Esophagus squamous epithelium (tissue), 4 donors: ENCODE measurements at regions not wholly inside any gene's neighbourhood (a gene's known extent, or its start where the extent isn't known, plus 50 kb on each side); places are given as distances from the start of the nearest gene placed in this dataset.

Experiments
- POLR2A ChIP-seq, 4 donors: fragments of 450-650 bp; IDR thresholded peaks; one replicate each; pipeline ENCODE4 v1.6.1; 2017; ENCODE audit warnings: antibody characterized with exemption in 4 of 4, mild to moderate bottlenecking in 4 of 4, moderate library complexity in 3 of 4
- TF ChIP-seq, protein P1 (sequence below), 6 experiments: fragments of 450-650 bp in 4 of 6; fragments of 200-600 bp in 2 of 6; sonication (generic) in 2 of 6; IDR thresholded peaks; one replicate each; pipeline ENCODE4 v1.5.1; 2016 to 2019; ENCODE audit warnings: antibody characterized with exemption in 6 of 6, mild to moderate bottlenecking in 4 of 6, moderate library complexity in 4 of 6

DNA sequence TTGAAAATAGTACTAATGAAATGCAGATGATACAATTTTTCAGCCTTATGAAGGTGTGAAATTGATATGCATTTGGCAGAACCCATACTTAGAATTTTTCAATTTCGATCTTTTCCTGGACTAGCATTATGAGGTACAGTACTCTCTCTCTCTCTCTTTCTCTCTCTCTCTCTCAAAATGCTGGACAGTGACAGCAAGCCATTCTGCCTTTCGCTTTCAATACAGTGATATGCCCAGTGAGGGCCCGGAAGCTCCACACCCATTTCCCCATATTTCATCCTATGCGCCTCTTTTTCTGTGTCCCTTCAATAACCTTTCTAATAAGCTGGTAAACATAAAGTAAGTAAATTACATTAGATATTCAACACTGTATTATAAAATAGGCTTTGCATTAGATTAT lies 595.0 kb upstream of the UBE2E2 start:
- TF ChIP-seq POLR2A (IDR thresholded peaks at IDR 0.05) = no peak
- TF ChIP-seq, protein P1, sequence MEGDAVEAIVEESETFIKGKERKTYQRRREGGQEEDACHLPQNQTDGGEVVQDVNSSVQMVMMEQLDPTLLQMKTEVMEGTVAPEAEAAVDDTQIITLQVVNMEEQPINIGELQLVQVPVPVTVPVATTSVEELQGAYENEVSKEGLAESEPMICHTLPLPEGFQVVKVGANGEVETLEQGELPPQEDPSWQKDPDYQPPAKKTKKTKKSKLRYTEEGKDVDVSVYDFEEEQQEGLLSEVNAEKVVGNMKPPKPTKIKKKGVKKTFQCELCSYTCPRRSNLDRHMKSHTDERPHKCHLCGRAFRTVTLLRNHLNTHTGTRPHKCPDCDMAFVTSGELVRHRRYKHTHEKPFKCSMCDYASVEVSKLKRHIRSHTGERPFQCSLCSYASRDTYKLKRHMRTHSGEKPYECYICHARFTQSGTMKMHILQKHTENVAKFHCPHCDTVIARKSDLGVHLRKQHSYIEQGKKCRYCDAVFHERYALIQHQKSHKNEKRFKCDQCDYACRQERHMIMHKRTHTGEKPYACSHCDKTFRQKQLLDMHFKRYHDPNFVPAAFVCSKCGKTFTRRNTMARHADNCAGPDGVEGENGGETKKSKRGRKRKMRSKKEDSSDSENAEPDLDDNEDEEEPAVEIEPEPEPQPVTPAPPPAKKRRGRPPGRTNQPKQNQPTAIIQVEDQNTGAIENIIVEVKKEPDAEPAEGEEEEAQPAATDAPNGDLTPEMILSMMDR (IDR thresholded peaks at IDR 0.05) = no peak
